Heart right ventricle (tissue), 16 donors: ENCODE measurements at regions not wholly inside any gene's neighbourhood (a gene's known extent, or its start where the extent isn't known, plus 50 kb on each side); places are given as distances from the start of the nearest gene placed in this dataset.

Experiments used
- ATAC-seq, 8 donors: fragments of 200-7000 bp; cut with Tn5 transposase; one replicate each; pipeline ENCODE4 v1.9.1; 2020; ENCODE audit warnings: mild to moderate bottlenecking in 8 of 8, moderate library complexity in 8 of 8, moderate number of reproducible peaks in 1 of 8
- DNase-seq, 2 donors: peaks; one replicate each; pipeline ENCODE4 v3.0.0-alpha.2; 2020
- H3K27ac ChIP-seq, 10 donors: fragments of 200-600 bp; sonication (generic) in 2 of 10; one replicate each; pipeline versions ENCODE4 v1.5.0 to v1.8.0; 2020 to 2022; ENCODE audit warnings: mild to moderate bottlenecking in 3 of 10
- H3K27me3 ChIP-seq, 7 donors: fragments of 200-600 bp; one replicate each; pipeline ENCODE4 v1.8.0; 2021 to 2022; ENCODE audit warnings: mild to moderate bottlenecking in 2 of 7
- H3K36me3 ChIP-seq, 9 donors: fragments of 200-600 bp; sonication (generic) in 1 of 9; one replicate each; pipeline versions ENCODE4 v1.5.0 to v1.8.0; 2020 to 2022; ENCODE audit warnings: mild to moderate bottlenecking in 2 of 9
- H3K4me1 ChIP-seq, 9 donors: fragments of 200-600 bp; sonication (generic) in 1 of 9; one replicate each; pipeline versions ENCODE4 v1.5.0 to v1.8.0; 2020 to 2022; ENCODE audit warnings: mild to moderate bottlenecking in 4 of 9
- H3K4me3 ChIP-seq, 10 donors: fragments of 200-600 bp; sonication (generic) in 2 of 10; one replicate each; pipeline versions ENCODE4 v1.5.0 to v1.8.0; 2020 to 2022; ENCODE audit warnings: mild to moderate bottlenecking in 7 of 10, moderate library complexity in 2 of 10
- H3K9me3 ChIP-seq, 11 donors: fragments of 200-600 bp in 10 of 11; sonication (generic) in 2 of 11; one replicate each; pipeline versions ENCODE4 v1.5.0 to v1.8.0; 2013 to 2022; ENCODE audit warnings: mild to moderate bottlenecking in 2 of 11, control low read depth in 1 of 11, moderate library complexity in 1 of 11
- WGBS, 2 donors: extraction: QIAGEN DNeasy Blood & Tissue Kit; methylation state at CpG; one replicate each; pipeline ENCODE4 v1.1.7; 2013; ENCODE audit warnings: inconsistent platforms in 1 of 2; 5-methylcytosine and 5-hydroxymethylcytosine counted together
- intact Hi-C, 10 donors: fragments of 100-400 bp; cut with DNase I; formaldehyde crosslinking; loops; one replicate each; pipeline versions ENCODE4 v1.11.1 to v1.14.2; 2022
- TF ChIP-seq, protein P1 (sequence below), 9 donors: fragments of 200-600 bp; sonication (generic) in 2 of 9; IDR thresholded peaks; one replicate each; pipeline versions ENCODE4 v1.5.0 to v1.8.0; 2021 to 2022; ENCODE audit warnings: antibody characterized with exemption in 9 of 9, mild to moderate bottlenecking in 5 of 9, moderate library complexity in 1 of 9
- donor health status: Arrhythmogenic right ventricular cardiomyopathy.
- donor health status: ischemic (EF 13 %, LVEDD 7.1; RV severe dilation, severe dysfunction).
- donor health status: healthy with polysubstance abuse.
- donor health status: DM: no; HTN: yes; CAD: no.
- donor health status: DM: no; HTN: no; CAD: no.
- donor health status: ischemic (EF 25% LVEDD 6.9; RV normal size, moderate dysfunction).
- donor health status: ischemic (EF 25% LVEDD 5.7; RV mildly dilated, moderate dysfunction).
- donor health status: healthy.
- donor health status: DM: yes; HTN: yes; CAD: no.
- donor health status: Ischemic cardiomyopathy.
- donor health status: ischemic (EF 35%, LVEDD 5.7; RV mildly dilated, moderate dysfunction).
- donor health status: nonischemic (EF 11% LVEDD 7.7; RV severe dilation, severe dysfunction).
- donor health status: DM: yes; HTN: yes; CAD: no.
- donor health status: PGD.
- donor health status: ischemic (EF 29% LVEDD 5.4; RV normal size, mild dysfunction).
- donor health status: nonischemic (EF 23%, LVEDD 6.1; RV moderate dilation, normal function).

- DNase-seq (no peak), ATAC-seq (no peak)
- peaks cover 0 to 5% (median 0%) of the 10 kb centered on the region in 11 donors for H3K9me3 ChIP-seq
- intact Hi-C loops = no loop called here
- H3K27me3 ChIP-seq = no peaks in the 10 kb centered on the region
- no peaks in the 10 kb centered on the region for H3K36me3 ChIP-seq
- TF ChIP-seq, protein P1, sequence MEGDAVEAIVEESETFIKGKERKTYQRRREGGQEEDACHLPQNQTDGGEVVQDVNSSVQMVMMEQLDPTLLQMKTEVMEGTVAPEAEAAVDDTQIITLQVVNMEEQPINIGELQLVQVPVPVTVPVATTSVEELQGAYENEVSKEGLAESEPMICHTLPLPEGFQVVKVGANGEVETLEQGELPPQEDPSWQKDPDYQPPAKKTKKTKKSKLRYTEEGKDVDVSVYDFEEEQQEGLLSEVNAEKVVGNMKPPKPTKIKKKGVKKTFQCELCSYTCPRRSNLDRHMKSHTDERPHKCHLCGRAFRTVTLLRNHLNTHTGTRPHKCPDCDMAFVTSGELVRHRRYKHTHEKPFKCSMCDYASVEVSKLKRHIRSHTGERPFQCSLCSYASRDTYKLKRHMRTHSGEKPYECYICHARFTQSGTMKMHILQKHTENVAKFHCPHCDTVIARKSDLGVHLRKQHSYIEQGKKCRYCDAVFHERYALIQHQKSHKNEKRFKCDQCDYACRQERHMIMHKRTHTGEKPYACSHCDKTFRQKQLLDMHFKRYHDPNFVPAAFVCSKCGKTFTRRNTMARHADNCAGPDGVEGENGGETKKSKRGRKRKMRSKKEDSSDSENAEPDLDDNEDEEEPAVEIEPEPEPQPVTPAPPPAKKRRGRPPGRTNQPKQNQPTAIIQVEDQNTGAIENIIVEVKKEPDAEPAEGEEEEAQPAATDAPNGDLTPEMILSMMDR (IDR thresholded peaks at IDR 0.05) = no peak
- no peaks in the 10 kb centered on the region for H3K4me1 ChIP-seq
- no peak overlapping the region for H3K27ac ChIP-seq
- no peak overlapping the region for H3K4me3 ChIP-seq
These were observed 362.1 kb upstream of the DACH1 start for GRCh38 chr13:72229067-72229466.

DNA sequence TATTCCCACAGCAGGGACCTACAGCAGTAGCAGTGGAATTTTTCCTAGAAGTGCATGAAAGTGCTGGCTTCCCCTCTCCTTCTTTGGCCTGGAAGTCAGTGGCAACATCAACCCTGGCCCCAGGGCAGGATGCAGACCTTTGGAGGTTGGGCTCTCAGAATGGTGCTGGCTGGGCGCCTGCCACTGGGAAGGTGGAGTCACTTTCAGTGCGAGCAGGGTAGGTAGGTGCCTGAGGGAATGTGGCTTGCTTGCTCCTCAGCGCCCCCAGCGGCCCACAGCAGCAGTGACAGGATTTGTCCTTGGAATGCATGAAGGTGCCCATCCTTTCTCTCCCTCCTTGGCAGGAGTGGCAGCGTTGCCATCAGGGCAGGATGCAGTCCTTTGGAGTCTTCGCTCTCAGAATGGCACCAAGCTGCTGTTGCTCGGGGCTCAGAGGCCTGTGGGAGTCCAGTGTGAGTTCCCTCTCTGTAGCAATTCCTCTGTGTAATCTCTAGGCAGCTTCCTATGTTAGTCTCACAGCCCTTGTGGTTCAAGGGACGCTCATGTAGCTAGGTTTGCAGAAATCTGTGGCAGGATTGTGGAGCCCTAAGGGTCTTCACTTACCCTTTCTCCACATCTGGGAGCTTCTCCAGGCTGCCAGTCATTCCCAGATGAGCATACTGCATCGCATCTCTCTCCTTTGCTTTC, 354.4 kb upstream of the DACH1 start:
- H3K4me3 ChIP-seq = no peak overlapping the region
- TF ChIP-seq, protein P1 (IDR thresholded peaks at IDR 0.05) = peak; percentile 9 to 46 (median 33)
- intact Hi-C loops = no loop called here
- H3K9me3 ChIP-seq = peaks cover 0 to 30% (median 0%) of the 10 kb centered on the region in 11 donors
- ATAC-seq = no peak
- H3K4me1 ChIP-seq = no peaks in the 10 kb centered on the region
- H3K27ac ChIP-seq = no peak overlapping the region
- H3K27me3 ChIP-seq = no peaks in the 10 kb centered on the region
- DNase-seq = no peak
- 53 to 57% methylated on average over 9 of the region's 9 CpGs for WGBS, 2 donors
- H3K36me3 ChIP-seq = no peaks in the 10 kb centered on the region

GRCh38 chr13:72218966-72219365, 352.0 kb upstream of the DACH1 start:
- no peak overlapping the region for H3K4me3 ChIP-seq
- no peak for ATAC-seq
- TF ChIP-seq, protein P1 (IDR thresholded peaks at IDR 0.05) = no peak
- H3K27ac ChIP-seq = no peak overlapping the region
- no peaks in the 10 kb centered on the region for H3K4me1 ChIP-seq
- H3K9me3 ChIP-seq = peaks cover 0 to 30% (median 0%) of the 10 kb centered on the region in 11 donors
- no peaks in the 10 kb centered on the region for H3K36me3 ChIP-seq
- WGBS, 2 donors = 66 to 88% methylated on average over 2 of the region's 2 CpGs
- no peaks in the 10 kb centered on the region for H3K27me3 ChIP-seq
- DNase-seq = no peak
- intact Hi-C loops = no loop called here

GRCh38 chr13:72217142-72217541, 350.1 kb upstream of the DACH1 start:
- peaks cover 0 to 30% (median 0%) of the 10 kb centered on the region in 11 donors for H3K9me3 ChIP-seq
- intact Hi-C loops = no loop called here
- ATAC-seq = no peak
- TF ChIP-seq, protein P1 (IDR thresholded peaks at IDR 0.05) = no peak
- DNase-seq = no peak
- no peak overlapping the region for H3K4me3 ChIP-seq
- no peaks in the 10 kb centered on the region for H3K27me3 ChIP-seq
- no peaks in the 10 kb centered on the region for H3K36me3 ChIP-seq
- WGBS, 2 donors = 52 to 53% methylated on average over 2 of the region's 2 CpGs
- H3K4me1 ChIP-seq = no peaks in the 10 kb centered on the region
- no peak overlapping the region for H3K27ac ChIP-seq
